WTC11 (cell line): ENCODE measurements at regions not wholly inside any gene's neighbourhood (a gene's known extent, or its start where the extent isn't known, plus 50 kb on each side); places are given as distances from the start of the nearest gene placed in this dataset.

Experiments
- ATAC-seq: fragments of 200-7000 bp; cut with Tn5 transposase; 2 replicates; pipeline ENCODE4 v1.10.0; 2021; ENCODE audit warnings: mild to moderate bottlenecking, moderate library complexity
- CTCF ChIA-PET: fragments of 300-600 bp; sonication (Branson Sonifier 250); formaldehyde crosslinking; loops from one replicate; lab custom pipeline; 2021; ENCODE audit warnings: antibody characterized with exemption; lab: Charles Lee
- POLR2A ChIA-PET: fragments of 350-600 bp; sonication (Branson Sonifier 250); formaldehyde crosslinking; loops from one replicate; lab custom pipeline; 2021; ENCODE audit warnings: antibody characterized with exemption; lab: Charles Lee
- DNase-seq: peaks from one replicate; pipeline ENCODE4 v3.0.0; 2021; ENCODE audit warnings: low spot score
- H3K27ac Mint-ChIP-seq: 2 replicates; pipeline ENCODE4 v1.8.0; 2021; ENCODE audit warnings: mixed read lengths
- H3K27me3 Mint-ChIP-seq: 2 replicates; pipeline ENCODE4 v1.8.0; 2021; ENCODE audit warnings: low read depth, mild to moderate bottlenecking, moderate library complexity, mixed read lengths
- H3K36me3 Mint-ChIP-seq: 2 replicates; pipeline ENCODE4 v1.8.0; 2021; ENCODE audit warnings: mixed read lengths
- H3K4me1 Mint-ChIP-seq: 2 replicates; pipeline ENCODE4 v1.8.0; 2022; ENCODE audit warnings: mixed read lengths
- H3K4me3 Mint-ChIP-seq: 2 replicates; pipeline ENCODE4 v1.8.0; 2021; ENCODE audit warnings: mild to moderate bottlenecking, moderate library complexity, mixed read lengths
- H3K9me3 Mint-ChIP-seq: 2 replicates; pipeline ENCODE4 v1.8.0; 2021; ENCODE audit warnings: mixed read lengths
- E2F4 ChIP-seq: sonication (generic); formaldehyde crosslinking; IDR thresholded peaks from 2 replicates; pipeline ENCODE4 v1.8.1; 2022; ENCODE audit warnings: low read depth, mild to moderate bottlenecking, moderate library complexity, missing genetic modification reagents, borderline replicate concordance
- ERG ChIP-seq: fragments of 250-450 bp; sonication (Bioruptor Pico); IDR thresholded peaks from 2 replicates; pipeline ENCODE4 v1.8.0; 2021; ENCODE audit warnings: mild to moderate bottlenecking
- ETV6 ChIP-seq: sonication (generic); formaldehyde crosslinking; IDR thresholded peaks from 2 replicates; pipeline ENCODE4 v1.8.1; 2022; ENCODE audit warnings: mild to moderate bottlenecking, missing genetic modification reagents
- FOXK1 ChIP-seq: sonication (generic); formaldehyde crosslinking; IDR thresholded peaks from 2 replicates; pipeline ENCODE4 v1.8.0; 2022; ENCODE audit warnings: mild to moderate bottlenecking, moderate library complexity, missing genetic modification reagents
- FOXP1 ChIP-seq: sonication (generic); formaldehyde crosslinking; IDR thresholded peaks from 2 replicates; pipeline ENCODE4 v1.8.0; 2022; ENCODE audit warnings: missing genetic modification reagents, mild to moderate bottlenecking, moderate library complexity, borderline replicate concordance
- HMGXB4 ChIP-seq: sonication (generic); formaldehyde crosslinking; IDR thresholded peaks from 2 replicates; pipeline ENCODE4 v1.8.1; 2023; ENCODE audit warnings: mild to moderate bottlenecking, moderate library complexity, missing genetic modification reagents
- MYBL2 ChIP-seq: sonication (generic); formaldehyde crosslinking; IDR thresholded peaks from 2 replicates; pipeline ENCODE4 v1.8.1; 2023; ENCODE audit warnings: mild to moderate bottlenecking, moderate library complexity, missing genetic modification reagents
- PRRX2 ChIP-seq: fragments of 250-450 bp; sonication (Bioruptor Pico); IDR thresholded peaks from 2 replicates; pipeline ENCODE4 v1.8.0; 2021; ENCODE audit warnings: mild to moderate bottlenecking
- STAT6 ChIP-seq: sonication (generic); formaldehyde crosslinking; conservative IDR thresholded peaks from 2 replicates; pipeline ENCODE4 v1.8.1; 2023; ENCODE audit warnings: mild to moderate bottlenecking, low read depth, missing genetic modification reagents, moderate library complexity
- ZBTB43 ChIP-seq: sonication (generic); formaldehyde crosslinking; IDR thresholded peaks from 2 replicates; pipeline ENCODE4 v1.8.1; 2023; ENCODE audit warnings: mild to moderate bottlenecking, missing genetic modification reagents
- ZMAT4 ChIP-seq: fragments of 250-450 bp; sonication (Bioruptor Pico); IDR thresholded peaks from 2 replicates; pipeline ENCODE4 v1.9.0; 2021; ENCODE audit warnings: mild to moderate bottlenecking
- ZNF281 ChIP-seq: sonication (generic); formaldehyde crosslinking; IDR thresholded peaks from 2 replicates; pipeline ENCODE4 v1.8.0; 2023; ENCODE audit warnings: mild to moderate bottlenecking, missing genetic modification reagents
- ZNF425 ChIP-seq: fragments of 250-450 bp; sonication (Bioruptor Pico); conservative IDR thresholded peaks from 2 replicates; pipeline ENCODE4 v1.9.0; 2021; ENCODE audit warnings: mild to moderate bottlenecking

- no peaks in the 10 kb centered on the region for H3K9me3 Mint-ChIP-seq
- ChIA-PET POLR2A (no interaction called here), CTCF (interaction anchor here (0.7 to 1.9 kb wide), 3 partner anchors 35 to 63 kb away, joined by 3 to 17 read pairs (median 3); no protein-coding TSS in a partner anchor)
- H3K36me3 Mint-ChIP-seq = no peaks in the 10 kb centered on the region
- H3K4me3 Mint-ChIP-seq = no peak overlapping the region
- H3K4me1 Mint-ChIP-seq = peaks cover 15% of the 10 kb centered on the region
- ATAC-seq = peak; percentile 50; the same call in 1 of the 2 replicates
- no peak overlapping the region for H3K27ac Mint-ChIP-seq
- no peaks in the 10 kb centered on the region; the same call in 1 of the 2 replicates for H3K27me3 Mint-ChIP-seq
- DNase-seq = no peak
- TF ChIP-seq ZNF281 (CRISPR knock-in tag) (no peak), FOXK1 (no peak), HMGXB4 (CRISPR knock-in tag) (no peak), ZMAT4 (no peak), E2F4 (CRISPR knock-in tag) (no peak), MYBL2 (CRISPR knock-in tag) (no peak), ETV6 (CRISPR knock-in tag) (no peak), STAT6 (CRISPR knock-in tag) (no peak), ERG (CRISPR knock-in tag) (no peak), ZNF425 (CRISPR knock-in tag) (no peak), ZBTB43 (CRISPR knock-in tag) (no peak), PRRX2 (CRISPR knock-in tag) (no peak), FOXP1 (no peak)
These were observed 110.8 kb upstream of the H2AZ1 start for GRCh38 chr4:100060765-100061416.
